Progenitor cell of endocrine pancreas (in vitro differentiated cells): ENCODE measurements at regions not wholly inside any gene's neighbourhood (a gene's known extent, or its start where the extent isn't known, plus 50 kb on each side); places are given as distances from the start of the nearest gene placed in this dataset.

Source experiments
- DNase-seq: peaks from one replicate; pipeline ENCODE4 v3.0.0; 2021; ENCODE audit warnings: low spot score; ENCODE audit not compliant: unreplicated experiment
- H3K27ac Mint-ChIP-seq: 2 replicates; pipeline ENCODE4 v1.8.0; 2021; ENCODE audit warnings: mild to moderate bottlenecking, moderate library complexity, mixed read lengths
- H3K27me3 Mint-ChIP-seq: 2 replicates; pipeline ENCODE4 v1.8.0; 2021; ENCODE audit warnings: mixed read lengths
- H3K36me3 Mint-ChIP-seq: 2 replicates; pipeline ENCODE4 v1.8.0; 2022; ENCODE audit warnings: mixed read lengths; ENCODE audit not compliant: insufficient read depth
- H3K4me1 Mint-ChIP-seq: 2 replicates; pipeline ENCODE4 v1.8.0; 2021; ENCODE audit warnings: low read depth, mixed read lengths
- H3K4me3 Mint-ChIP-seq: 2 replicates; pipeline ENCODE4 v1.8.0; 2021; ENCODE audit warnings: low read depth, mild to moderate bottlenecking, moderate library complexity, mixed read lengths
- H3K9me3 Mint-ChIP-seq: 2 replicates; pipeline ENCODE4 v1.8.0; 2021; ENCODE audit warnings: low read depth, mixed read lengths
- TF ChIP-seq, protein P1 (sequence below): fragments of 200-600 bp; sonication (generic); IDR thresholded peaks from one replicate; pipeline ENCODE4 v1.5.0; 2021; ENCODE audit warnings: antibody characterized with exemption, mild to moderate bottlenecking; ENCODE audit not compliant: unreplicated experiment

DNA sequence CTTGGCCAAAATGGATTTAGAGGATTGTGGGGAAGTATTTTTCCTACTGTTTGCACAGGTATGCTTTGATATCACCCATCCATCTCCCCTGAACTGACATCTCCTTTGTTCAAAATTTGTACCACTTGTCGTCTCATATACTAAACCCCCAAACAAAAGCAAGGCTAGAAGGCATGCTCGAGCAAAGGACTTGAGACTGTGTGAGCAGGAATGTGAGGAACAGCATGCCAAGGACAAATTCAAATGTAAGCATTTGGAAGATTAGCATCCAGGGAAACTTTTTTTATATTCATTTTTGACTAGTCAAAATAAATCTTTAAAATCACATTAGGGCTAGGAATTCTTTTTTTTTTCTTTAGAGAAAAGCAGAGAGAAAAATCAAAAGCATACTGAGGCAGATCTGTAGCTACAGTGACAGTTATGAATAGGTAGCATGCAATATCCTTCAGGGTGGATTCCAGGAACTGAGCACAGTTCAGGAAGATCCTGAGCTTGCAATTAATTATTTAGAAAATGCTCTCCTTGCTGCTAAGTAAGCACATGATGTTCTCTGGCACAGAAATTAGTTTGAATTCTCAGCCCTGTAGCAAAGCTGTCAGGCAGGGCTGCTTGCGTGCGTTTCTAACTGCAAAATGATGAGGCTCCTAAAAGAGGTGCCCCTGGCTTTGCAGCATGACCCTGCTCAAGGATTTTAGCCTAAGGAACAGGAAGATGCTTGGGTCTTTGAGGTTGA lies 327.7 kb downstream of the LRIG3 start:
- Mint-ChIP-seq H3K36me3 (no peaks in the 10 kb centered on the region), H3K27ac (no peak overlapping the region), H3K27me3 (no peaks in the 10 kb centered on the region), H3K4me1 (no peaks in the 10 kb centered on the region), H3K9me3 (no peaks in the 10 kb centered on the region), H3K4me3 (no peak overlapping the region)
- TF ChIP-seq, protein P1, sequence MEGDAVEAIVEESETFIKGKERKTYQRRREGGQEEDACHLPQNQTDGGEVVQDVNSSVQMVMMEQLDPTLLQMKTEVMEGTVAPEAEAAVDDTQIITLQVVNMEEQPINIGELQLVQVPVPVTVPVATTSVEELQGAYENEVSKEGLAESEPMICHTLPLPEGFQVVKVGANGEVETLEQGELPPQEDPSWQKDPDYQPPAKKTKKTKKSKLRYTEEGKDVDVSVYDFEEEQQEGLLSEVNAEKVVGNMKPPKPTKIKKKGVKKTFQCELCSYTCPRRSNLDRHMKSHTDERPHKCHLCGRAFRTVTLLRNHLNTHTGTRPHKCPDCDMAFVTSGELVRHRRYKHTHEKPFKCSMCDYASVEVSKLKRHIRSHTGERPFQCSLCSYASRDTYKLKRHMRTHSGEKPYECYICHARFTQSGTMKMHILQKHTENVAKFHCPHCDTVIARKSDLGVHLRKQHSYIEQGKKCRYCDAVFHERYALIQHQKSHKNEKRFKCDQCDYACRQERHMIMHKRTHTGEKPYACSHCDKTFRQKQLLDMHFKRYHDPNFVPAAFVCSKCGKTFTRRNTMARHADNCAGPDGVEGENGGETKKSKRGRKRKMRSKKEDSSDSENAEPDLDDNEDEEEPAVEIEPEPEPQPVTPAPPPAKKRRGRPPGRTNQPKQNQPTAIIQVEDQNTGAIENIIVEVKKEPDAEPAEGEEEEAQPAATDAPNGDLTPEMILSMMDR: no peak
- DNase-seq: no peak

DNA sequence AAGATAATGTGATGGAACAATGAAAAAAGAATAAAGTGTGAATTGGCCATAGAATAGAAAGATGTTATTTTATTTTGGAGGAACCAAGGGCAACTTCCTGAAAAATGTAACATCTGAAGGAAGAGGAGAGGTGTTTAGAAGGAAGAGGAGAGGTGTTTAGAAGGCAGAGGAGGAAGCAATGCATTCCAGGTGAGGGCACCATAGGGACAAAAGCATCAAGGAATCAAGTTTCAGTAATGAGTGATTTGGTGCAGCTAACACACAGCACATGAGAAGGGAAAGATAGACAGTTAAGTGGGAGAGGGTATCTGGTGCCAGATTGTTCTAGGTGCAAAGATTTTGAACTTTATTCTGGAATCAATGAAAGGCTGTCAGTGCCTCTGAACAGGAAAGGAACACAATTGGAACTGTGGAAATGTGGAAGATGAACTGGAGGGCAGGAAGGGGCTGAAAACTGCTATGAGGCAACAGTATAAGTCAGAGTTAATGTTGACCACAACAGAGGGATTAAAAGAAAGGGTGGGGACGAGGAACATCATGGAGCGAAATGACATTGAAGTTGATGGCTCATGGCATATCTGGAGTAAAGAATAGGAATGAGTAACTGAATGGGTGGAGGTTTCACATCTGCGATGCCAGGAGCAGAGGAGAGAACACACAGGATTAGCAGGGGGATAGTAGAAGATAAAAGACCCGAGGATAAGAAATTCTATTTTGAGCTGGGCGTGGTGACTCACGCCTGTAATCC lies 326.6 kb downstream of the LRIG3 start:
- H3K27ac Mint-ChIP-seq: no peak overlapping the region
- TF ChIP-seq, protein P1: no peak
- no peaks in the 10 kb centered on the region for H3K36me3 Mint-ChIP-seq
- no peaks in the 10 kb centered on the region for H3K27me3 Mint-ChIP-seq
- H3K4me1 Mint-ChIP-seq: no peaks in the 10 kb centered on the region
- H3K4me3 Mint-ChIP-seq: no peak overlapping the region
- H3K9me3 Mint-ChIP-seq: no peaks in the 10 kb centered on the region
- no peak for DNase-seq

DNA sequence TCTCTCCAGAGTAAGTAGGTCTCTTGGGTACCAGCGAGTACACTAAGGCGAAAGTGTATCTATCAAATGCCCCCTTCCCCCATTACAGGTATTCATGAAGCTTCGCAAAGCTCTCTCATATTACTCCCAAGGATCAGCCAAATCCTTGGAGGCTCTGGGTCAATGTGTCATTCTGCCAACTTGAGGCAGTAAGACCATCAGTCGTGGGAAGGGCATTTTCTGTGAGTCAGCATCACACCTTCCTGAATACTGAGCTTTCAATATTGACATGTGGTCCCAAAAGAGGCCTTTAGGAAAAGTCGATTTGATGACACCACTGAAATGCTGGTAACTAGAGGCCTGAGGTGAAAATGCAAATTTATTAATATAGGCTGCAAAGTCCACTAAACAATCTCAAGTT lies 323.9 kb downstream of the LRIG3 start:
- Mint-ChIP-seq H3K4me1 (no peaks in the 10 kb centered on the region), H3K27me3 (no peaks in the 10 kb centered on the region), H3K36me3 (no peaks in the 10 kb centered on the region), H3K9me3 (peaks cover 6% of the 10 kb centered on the region), H3K4me3 (no peak overlapping the region), H3K27ac (no peak overlapping the region)
- TF ChIP-seq, protein P1: no peak
- DNase-seq: no peak

DNA sequence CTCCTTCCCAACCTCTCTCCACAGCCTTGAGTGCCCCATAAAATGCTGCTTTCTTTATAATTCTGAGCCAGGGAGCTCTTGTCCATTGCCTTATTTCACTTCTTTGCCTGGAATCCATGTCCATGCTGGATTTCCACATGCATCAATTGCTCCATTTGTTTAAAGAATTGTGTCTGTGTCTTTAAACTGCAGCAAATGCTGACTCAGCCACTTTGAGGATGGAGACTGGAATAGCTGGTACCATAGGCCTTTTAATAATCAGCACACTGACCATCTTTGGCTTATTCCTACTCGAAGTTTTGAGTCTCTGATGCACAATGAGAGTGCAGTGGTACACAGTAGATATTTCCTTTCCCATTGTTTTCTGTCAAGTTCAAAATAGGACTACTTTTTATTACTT lies 318.8 kb downstream of the LRIG3 start:
- no peaks in the 10 kb centered on the region for H3K36me3 Mint-ChIP-seq
- H3K27me3 Mint-ChIP-seq: no peaks in the 10 kb centered on the region
- DNase-seq: no peak
- H3K27ac Mint-ChIP-seq: no peak overlapping the region
- H3K4me1 Mint-ChIP-seq: no peaks in the 10 kb centered on the region
- TF ChIP-seq, protein P1: no peak
- no peak overlapping the region for H3K4me3 Mint-ChIP-seq
- H3K9me3 Mint-ChIP-seq: peaks cover 14% of the 10 kb centered on the region

DNA sequence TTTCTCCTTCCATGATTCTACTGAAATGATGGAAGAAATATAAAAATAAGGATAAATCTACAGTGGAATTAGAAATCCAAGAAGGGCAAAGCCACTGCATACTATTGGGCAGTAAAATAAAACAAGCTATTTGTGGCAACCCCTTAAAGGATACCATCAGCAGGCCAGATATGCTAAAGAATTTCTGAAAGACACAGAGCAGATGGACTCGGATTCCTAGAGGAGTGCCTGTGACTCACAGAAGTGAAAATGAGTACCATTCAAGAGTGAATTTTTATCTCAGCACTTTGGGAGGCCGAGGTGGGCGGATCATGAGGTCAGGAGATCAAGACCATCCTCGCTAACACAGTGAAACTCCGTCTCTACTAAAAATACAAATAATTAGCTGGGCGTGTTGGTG lies 318.1 kb downstream of the LRIG3 start:
- Mint-ChIP-seq H3K27me3 (no peaks in the 10 kb centered on the region), H3K4me3 (no peak overlapping the region), H3K36me3 (no peaks in the 10 kb centered on the region), H3K4me1 (no peaks in the 10 kb centered on the region), H3K9me3 (peaks cover 14% of the 10 kb centered on the region), H3K27ac (no peak overlapping the region)
- TF ChIP-seq, protein P1: no peak
- DNase-seq: no peak
